GM18870 (cell line): ENCODE measurements at regions not wholly inside any gene's neighbourhood (a gene's known extent, or its start where the extent isn't known, plus 50 kb on each side); places are given as distances from the start of the nearest gene placed in this dataset.
"Not testable (repeated sequence)": the region's sequence is repeated elsewhere in the genome, so short reads cannot be mapped to it uniquely, and the experiment has no call there.

ENCODE experiments used
- ATAC-seq: cut with Tn5 transposase; IDR thresholded peaks from one replicate; pipeline ENCODE4 v1.9.1; 2021; ENCODE audit warnings: moderate library complexity; ENCODE audit not compliant: unreplicated experiment

DNA sequence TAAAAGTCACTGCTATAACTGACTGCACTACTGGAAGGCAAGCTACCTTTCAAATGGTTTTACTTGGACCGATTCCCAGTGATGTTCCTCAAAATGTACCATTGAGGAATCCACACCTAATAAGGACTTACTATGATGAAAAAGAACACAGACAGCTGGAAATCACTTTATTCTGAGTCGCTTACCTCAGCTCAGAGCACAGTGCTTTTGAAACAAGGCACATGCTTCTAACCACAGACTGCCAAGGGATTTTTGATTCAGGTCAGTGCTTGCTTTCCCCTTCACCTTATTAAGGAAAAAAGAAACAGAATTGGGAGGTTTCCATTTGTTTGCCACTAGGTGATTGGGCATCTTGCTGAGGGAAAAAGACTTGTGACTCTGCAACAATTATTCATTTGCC, 707.5 kb upstream of the FSHR start:
- ATAC-seq = no peak

DNA sequence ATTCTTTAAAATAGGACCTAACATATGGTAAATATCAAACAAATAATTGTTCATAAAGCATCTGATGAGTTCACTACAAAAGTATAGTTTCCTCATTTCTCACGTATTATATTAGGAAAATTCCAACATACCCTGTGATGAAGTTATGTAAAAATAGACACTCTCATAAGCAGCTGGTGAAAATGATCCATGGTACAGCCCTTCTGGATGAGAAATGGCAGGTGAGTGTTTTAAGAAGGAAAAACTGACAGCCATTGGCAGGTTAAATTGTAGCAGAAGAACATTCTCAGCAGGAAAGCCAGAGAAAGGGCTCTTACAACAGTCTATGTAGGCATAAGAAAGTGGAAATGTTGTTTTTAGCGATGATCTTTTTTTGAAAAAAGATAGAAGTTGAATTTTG, 706.5 kb upstream of the FSHR start:
- no peak for ATAC-seq

DNA sequence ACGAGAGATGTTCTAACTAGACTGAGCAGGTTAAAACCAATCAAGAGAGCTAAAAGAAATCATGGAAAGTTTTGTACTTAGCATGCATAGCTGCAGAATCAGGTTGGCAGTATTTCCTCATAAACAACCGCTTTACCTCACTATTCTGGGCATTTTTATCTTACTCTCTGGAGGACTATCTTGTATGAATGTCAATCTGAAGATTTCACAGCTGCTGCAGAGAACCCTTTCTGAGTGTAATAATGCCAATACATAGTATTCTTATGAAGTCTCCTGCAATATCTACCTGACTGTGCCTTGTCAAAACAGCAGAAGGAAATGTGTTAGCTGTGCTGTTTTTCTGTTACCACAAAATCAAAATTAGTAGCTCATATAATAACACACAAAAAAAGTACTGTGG, 705.9 kb upstream of the FSHR start:
- ATAC-seq = no peak

DNA sequence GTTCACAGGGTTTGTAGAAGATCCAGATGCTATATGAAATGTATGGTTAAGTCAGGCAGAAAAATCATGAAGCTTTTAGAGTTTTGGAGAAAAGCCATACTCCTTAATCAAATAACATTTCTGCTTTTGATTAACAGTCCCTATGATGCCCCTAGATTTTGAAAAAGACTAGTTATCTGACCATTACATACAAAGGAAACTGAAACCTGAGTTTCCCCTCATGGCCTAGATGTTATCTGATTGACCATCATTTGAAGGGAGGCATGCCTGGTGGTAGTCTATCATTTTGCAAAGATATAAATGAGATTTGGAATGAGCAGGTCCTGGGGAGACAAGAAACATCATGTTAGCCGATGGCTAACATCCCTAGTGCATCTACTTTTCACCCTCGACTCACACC, 704.3 kb upstream of the FSHR start:
- ATAC-seq = no peak

DNA sequence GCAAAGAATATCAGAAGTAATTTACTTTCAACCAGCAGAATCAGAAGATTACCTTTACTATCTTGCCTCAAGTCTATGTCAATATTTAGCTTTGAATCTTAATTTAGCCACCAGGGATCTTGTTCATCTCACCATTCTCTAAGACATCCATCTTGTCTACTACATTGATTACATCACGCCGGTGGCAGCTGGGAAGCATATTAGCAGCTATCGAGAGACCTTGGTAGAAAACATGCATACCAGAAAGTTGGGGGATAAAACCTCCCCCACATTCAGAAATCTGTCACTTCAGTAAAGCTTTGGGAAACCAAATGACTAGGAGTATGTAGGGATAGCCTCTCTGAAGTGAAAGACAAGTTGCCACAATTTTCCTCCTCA, 703.8 kb upstream of the FSHR start:
- ATAC-seq = no peak

DNA sequence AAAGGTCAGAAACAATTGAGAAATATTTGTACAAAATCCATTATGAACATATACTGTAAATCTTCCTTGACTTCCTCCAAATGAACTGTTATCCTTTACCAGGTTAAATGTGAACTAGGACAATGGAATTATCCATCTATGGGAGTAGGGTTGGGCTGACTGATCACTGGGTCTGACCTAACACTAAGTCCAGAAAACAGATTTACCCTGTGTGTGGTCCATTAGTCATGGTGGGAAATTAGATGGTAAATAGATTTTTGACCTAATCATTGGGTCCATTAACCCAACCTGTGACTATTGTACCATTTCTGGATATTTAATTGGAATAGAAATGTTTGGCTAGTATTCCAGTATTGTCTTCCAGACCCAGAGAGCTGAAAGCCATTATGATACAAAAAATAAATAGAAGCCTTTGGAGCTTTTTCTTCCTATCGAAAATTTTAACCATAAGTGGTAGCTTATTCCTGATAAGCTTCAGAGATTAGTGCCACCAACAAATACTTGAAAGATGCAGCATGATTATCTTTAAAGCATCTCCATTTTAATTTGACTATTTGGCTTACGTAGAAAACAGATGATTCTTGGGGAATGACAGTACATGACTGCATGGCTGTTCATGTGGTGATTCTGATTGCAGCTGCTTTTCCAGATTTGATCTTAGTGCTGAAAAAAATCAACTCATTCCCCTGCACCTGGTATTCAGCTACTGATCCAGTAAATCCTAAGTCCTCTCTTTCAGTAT, 703.2 kb upstream of the FSHR start:
- ATAC-seq = no peak

DNA sequence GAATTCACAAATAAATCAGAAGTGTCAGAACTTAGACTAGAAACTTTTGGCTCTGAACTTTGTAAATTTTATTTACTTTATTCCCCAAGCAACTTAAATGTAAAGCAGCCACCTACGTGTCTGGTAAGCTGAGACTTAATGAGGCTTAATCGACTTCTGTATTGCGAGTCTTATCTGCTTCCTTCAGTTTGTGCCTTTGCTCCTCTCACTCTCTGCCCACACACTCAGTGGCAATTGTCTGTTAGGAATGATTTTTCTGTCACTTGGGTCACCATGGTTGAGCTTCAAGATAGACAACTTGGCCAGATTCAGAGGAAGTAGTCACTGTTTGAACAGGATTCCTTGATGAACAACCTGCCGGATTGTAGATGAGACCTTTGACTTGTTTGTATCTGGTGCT, 691.4 kb upstream of the FSHR start:
- no peak for ATAC-seq

DNA sequence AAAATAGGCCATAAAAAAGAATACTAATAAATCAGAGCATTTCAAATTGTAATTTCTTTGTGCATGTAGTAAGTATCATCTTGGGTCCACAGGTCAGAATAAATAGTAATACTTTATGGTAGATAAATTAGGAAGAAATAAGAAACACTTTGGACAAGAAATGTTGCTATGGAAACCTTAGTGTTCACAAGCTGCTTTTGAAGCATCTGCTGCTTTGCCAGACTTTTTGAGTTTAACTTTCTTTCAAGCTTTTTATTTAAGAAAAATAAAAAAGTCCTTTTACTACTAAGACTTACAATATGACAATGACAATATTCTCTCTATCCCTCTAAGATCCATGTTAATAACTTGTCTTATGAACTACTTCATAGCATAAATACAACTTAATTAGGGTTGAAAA, 690.7 kb upstream of the FSHR start:
- no peak for ATAC-seq

DNA sequence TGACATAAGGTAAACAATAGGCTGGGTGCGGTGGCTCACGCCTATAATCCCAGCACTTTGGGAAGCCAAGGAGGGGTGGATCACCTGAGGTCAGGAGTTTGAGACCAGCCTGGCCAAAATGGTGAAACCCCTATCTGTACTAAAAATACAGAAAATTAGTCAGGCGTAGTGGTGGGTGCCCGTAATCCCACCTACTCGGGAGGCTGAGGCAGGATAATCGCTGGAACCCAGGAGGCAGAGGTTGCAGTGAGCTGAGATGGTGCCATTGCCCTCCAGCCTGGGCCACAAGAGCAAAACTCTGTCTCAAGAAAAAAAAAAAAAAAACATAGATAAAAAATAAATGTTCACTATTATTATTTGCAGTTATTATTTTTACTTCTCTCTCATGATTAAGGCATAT, 689.8 kb upstream of the FSHR start:
- not testable (repeated sequence) for ATAC-seq

DNA sequence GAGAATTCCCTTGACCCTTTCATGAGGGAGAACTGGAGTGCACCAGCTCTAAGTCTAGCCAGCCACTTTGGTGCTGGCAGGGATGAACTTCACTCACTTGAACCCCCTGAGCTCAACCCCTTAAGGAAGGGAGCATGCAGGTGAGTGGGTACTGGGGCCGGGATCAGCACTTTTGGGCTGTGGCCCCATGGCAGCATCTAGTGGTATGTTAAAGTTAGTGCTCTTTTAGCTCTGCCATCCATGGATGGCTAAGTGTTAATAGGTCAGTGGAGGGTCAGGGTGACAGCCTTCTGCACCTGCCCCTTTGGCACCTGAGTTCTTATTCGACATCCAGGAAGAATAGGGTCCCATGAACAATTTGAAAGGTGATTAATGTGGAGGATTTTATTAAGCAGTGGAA, 689.0 kb upstream of the FSHR start:
- ATAC-seq = no peak

DNA sequence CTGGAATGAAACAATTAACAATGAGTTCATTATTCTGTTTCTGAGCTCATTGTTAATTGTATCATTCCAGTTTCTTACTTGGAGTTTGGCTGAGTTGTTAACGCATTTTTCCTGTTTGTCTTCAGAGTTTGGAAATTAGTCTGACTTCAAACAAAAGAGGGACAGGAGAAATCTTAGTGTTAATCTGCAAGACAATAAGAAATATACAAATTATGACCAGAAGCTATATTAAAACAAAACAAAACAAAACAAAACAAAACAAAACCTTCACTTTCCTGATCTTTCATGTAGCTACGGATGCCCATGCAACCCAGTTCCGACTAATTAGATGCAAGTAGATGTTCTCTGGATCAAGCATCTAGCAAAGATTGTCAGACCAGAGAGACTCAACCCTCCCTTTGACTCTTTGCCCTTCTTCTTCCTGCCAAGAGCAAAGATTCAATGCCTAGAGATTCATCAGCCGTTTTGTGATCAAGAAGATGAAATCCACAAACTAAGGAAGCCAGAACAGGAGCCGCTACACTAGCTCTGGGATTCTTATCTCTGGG, 686.2 kb upstream of the FSHR start:
- ATAC-seq = no peak

DNA sequence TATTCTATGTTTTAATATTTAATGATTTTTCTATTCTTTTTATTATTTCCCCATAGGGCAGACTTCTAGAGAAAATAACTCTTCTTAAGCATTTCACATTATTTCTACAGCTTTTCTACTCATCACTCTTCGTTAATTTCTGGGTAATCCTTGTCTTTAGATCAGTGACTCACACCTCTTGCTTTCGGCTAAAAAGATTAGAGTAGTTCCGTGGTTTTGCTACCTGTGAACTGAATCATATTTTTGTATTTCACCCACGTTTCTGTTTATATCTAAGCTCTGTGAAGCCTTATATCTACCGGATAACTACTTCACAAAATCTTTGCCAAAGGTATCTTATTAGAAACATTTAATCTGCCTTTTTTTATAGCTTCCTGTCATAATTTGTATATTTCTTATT, 685.5 kb upstream of the FSHR start:
- ATAC-seq = no peak

DNA sequence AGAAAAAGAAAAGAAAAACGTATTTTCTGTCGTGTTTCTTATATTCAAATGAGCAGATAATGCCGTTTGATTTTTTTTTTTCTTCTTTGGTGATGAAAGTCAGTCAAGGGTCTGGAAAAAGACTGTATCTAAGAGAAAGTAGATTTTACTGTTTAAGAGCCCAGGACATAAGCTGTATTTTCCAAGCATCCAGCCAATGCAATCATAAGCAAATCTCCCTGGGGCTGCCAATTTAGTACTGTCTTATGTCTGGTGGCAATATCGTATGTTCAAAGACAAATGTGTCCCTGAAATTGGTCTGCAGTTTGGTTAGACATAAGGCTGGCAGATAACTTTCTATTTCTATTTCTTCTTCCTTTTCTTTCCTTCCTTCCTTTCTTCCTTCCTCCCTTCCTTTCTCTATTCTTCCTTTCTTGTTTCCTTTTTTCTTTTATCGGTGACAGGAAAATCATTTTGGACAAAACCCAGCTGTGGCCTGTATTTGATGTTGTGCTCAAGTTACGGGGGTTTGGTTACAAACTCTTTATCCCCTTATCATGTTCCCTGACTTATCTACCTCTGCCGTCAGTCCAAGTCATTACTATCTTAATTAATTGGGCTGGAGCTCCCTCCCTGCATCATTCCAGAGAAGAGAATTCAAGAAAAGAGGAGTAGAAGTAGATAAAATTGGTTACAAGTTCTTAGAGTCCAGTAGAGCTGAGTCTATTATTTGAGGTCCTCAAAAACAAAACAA, 683.4 kb upstream of the FSHR start:
- no peak for ATAC-seq

DNA sequence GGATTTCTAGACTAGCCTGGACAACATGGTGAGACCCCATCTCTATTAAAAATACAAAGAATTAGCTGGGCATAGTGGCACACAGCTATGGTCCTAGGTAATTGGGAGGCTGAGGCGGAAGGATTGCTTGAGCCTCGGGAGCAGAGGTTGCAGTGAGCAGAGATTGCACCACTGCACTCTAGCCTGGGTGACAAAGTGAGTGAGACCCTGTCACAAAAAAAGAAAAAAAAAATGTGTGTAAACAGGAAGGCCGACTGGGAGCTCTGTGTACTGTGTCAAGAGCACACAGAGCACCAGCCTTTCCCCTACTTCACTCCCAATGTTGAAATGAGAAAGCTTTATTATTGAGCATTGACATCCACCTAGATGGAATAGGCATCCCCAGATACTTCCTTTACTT, 681.7 kb upstream of the FSHR start:
- no peak for ATAC-seq

DNA sequence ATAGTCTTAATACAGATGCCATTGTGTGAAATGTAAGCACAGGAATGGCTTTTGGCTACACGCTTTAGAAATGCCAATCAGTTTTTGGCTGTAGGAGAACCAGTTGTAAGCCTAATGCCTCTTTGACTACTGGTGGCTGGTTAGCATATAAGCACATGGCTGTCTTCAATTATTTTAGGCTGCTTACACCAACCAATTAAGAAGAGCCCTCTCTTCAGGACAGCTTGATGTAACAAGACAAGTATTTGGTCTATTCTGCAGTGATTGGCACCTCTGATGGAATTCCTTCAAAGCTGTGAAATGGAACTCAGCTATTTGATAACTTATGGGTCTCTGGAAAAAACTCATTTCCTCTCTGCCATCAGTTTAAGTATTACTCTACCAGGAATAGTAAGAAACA, 680.1 kb upstream of the FSHR start:
- no peak for ATAC-seq

DNA sequence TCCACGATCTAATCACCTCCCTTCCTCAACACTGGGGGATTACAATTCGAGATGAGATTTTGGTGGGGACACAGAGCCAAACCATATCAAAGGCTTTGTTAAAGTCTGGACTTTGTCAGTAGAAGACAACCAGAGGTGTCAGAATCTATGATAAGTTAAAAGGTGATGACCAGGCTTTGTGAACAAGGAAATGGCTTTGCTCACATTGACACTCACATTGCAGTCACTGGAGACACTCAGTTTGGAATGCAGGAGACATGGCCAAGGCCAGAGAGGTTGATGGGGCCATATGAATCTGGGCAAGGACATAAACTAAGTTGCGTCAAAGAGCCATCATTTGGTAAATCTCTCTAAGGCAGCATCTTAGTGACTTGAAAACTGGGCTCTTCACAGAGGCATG, 678.2 kb upstream of the FSHR start:
- ATAC-seq = no peak

DNA sequence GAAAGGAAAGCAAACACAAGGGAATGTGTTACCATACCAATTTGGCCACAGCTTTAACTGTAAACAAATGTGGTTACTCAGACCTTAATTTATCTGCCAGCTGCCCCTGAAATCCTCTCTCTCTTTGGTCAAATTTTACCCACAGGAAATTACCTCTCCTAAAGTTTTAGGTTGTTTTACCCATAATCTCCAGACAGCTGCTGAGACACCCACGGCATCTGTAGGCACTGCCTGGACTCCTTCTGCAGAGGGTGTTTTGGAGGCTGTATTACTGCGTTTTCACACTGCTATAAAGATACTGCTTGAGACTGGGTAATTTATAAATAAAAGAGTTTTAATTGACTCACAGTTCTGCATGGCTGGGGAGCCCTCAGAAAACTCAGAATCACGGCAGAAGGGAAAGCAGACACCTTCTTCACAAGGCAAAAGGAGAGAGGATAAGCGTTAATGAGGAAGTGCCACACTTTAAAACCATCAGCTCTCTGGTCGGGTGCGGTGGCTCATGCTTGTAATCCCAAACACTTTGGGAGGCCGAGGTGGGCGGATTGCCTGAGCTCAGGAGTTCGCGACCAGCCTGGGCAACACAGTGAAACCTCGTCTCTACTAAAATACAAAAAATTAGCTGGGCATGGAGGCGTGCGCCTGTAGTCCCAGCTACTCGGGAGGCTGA, 677.5 kb upstream of the FSHR start:
- ATAC-seq = no peak

DNA sequence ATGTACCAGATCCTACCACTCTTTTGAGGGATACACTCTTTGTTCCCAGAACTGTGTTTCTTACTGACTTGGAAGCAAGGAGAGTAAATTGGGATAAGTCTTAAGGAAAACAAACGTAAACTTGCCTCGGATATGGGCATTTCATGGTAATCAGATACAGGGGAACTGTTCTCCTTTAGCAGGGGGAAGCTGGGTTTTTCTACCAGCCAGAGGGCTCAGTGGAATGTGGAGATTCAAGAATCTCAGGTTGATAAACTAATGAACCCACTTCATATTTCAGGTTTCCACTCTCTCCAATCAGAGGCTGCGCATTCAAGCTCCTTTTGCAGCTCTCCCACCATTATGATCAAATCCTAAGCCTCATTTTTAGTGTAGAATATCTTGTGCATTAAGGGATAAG, 676.5 kb upstream of the FSHR start:
- no peak for ATAC-seq

DNA sequence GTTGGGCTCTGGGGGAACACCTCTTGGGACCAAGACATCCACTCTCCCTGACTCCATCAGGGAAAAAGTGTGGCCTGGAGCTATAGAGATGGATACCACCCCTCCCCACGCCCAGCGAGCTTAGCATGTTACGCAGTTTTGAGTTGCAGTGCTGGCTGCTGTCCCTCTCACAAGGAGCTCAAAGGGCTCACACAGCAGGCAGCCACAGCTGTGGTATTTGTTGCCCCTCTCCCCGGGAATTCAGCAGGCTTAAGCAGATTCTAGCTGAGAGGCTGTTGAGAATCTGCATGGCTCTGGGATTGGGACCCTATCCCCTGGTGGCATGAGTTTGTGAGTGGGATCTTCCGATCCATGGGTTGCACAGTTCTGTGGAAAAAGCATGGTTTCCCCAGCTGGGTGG, 673.1 kb upstream of the FSHR start:
- ATAC-seq = no peak

DNA sequence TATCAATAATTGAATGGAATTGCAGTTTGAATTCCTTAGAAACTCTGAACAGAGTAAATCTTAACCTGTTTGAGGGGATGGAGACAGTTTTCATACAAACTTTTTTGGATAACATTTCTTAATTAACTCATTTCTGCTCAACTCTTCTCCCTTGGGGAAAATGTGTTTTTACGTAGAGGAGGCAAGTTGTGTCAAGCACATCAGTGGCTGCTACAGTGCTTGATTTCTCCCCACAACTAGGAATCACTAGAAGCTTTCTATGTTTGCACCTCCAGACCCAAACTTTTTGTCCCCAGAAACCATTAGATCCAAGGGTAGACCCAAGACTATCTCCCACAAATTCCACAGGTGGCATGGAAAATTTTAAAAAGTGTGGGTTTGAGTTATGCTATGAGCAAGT, 658.9 kb upstream of the FSHR start:
- ATAC-seq = no peak

DNA sequence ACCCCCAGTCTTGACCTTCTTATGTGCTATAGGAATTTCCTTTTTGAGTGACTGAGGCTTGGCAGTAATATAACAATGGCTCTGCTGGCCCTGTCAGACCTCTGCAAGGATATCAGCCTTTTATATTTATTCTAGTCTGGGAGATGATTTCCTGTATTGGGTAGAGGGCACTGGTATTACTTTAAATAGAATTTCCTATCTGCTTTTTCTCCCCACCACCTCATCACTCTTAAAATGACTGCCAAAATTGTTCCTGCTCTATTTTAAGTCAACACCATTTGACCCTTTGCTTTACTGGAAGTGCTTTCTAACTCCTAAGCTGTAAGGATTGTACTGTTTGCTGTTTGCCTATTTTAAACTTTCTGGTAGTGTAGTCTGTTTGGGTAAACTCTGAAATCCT, 658.4 kb upstream of the FSHR start:
- no peak for ATAC-seq

DNA sequence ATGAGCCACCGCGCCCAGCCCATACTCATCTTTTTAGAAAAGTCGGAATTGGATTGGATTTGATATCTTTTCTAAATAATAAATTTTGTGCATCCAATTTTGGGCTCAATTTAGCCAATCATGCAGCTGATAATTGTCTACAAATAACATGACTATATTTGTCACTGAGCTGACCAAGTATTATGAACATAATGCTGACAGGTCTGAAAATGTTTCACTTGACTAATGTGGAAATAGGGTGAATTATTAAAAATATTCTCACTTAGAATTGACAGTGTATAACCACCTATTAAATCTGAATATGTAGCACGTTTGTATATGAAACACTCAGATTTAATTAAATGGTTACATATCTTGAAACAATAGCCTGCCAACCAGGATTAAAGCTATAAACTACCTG, 657.2 kb upstream of the FSHR start:
- ATAC-seq = no peak
